DND-41 (cell line): ENCODE measurements at regions not wholly inside any gene's neighbourhood (a gene's known extent, or its start where the extent isn't known, plus 50 kb on each side); places are given as distances from the start of the nearest gene placed in this dataset.

Experiments used
- CTCF ChIP-seq: IDR thresholded peaks from 2 replicates; pipeline ENCODE4 v1.5.1; 2012; ENCODE audit warnings: borderline replicate concordance, low read length, moderate library complexity, mild to moderate bottlenecking; ENCODE audit not compliant: poor library complexity, severe bottlenecking; ENCODE audit errors: extremely low read depth
- EZH2 ChIP-seq: IDR thresholded peaks from 3 replicates; pipeline ENCODE4 v1.6.1; 2012; ENCODE audit warnings: borderline replicate concordance, low read depth, mild to moderate bottlenecking, moderate library complexity, low read length, inconsistent platforms; ENCODE audit not compliant: severe bottlenecking

GRCh38 chr5:89396278-89396954 is 513.4 kb upstream of the MEF2C start:
- no peak for TF ChIP-seq CTCF
- TF ChIP-seq EZH2 = no peak
